Uterus (tissue), 3 donors: ENCODE measurements at regions not wholly inside any gene's neighbourhood (a gene's known extent, or its start where the extent isn't known, plus 50 kb on each side); places are given as distances from the start of the nearest gene placed in this dataset.

Experiments
- DNase-seq, 2 donors: peaks; one replicate each; pipeline ENCODE4 v3.0.0-alpha.2; 2019 to 2020
- H3K27ac ChIP-seq, 2 donors: fragments of 200-600 bp; sonication (generic); 1 replicate in 1 of 2; 2 replicates in 1 of 2; pipeline ENCODE4 v1.5.1; 2016 to 2018
- H3K27me3 ChIP-seq, 2 donors: fragments of 200-600 bp; sonication (generic); one replicate each; pipeline ENCODE4 v1.5.1; 2018 to 2019; ENCODE audit warnings: control low read depth in 1 of 2
- H3K36me3 ChIP-seq, 2 donors: fragments of 200-600 bp; sonication (generic); one replicate each; pipeline ENCODE4 v1.5.1; 2019; ENCODE audit warnings: control low read depth in 1 of 2
- H3K4me1 ChIP-seq, 2 donors: fragments of 200-600 bp; sonication (generic); one replicate each; pipeline ENCODE4 v1.5.1; 2018 to 2019; ENCODE audit warnings: control low read depth in 1 of 2
- H3K4me3 ChIP-seq, 2 donors: fragments of 200-600 bp; sonication (generic); 1 replicate in 1 of 2; 2 replicates in 1 of 2; pipeline ENCODE4 v1.5.1; 2018 to 2019; ENCODE audit warnings: mild to moderate bottlenecking in 1 of 2
- H3K9me3 ChIP-seq, 2 donors: fragments of 200-600 bp; sonication (generic); one replicate each; pipeline ENCODE4 v1.5.1; 2019; ENCODE audit warnings: control low read depth in 1 of 2
- POLR2A ChIP-seq, 2 donors: fragments of 450-650 bp; IDR thresholded peaks; one replicate each; pipeline ENCODE4 v1.6.1; 2016; ENCODE audit warnings: antibody characterized with exemption in 2 of 2, mild to moderate bottlenecking in 1 of 2, moderate library complexity in 1 of 2
- intact Hi-C: fragments of 100-400 bp; cut with DNase I; formaldehyde crosslinking; loops from one replicate; pipeline ENCODE4 v1.15.1; 2023; ENCODE audit warnings: low total_unique reads
- TF ChIP-seq, protein P1 (sequence below), 4 experiments: fragments of 200-600 bp in 2 of 4; fragments of 450-650 bp in 2 of 4; sonication (generic) in 2 of 4; IDR thresholded peaks; one replicate each; pipeline ENCODE4 v1.5.1; 2016 to 2019; ENCODE audit warnings: antibody characterized with exemption in 4 of 4, mild to moderate bottlenecking in 2 of 4, moderate library complexity in 1 of 4
- donor health status: DM: yes; HTN: yes; CAD: no.

DNA sequence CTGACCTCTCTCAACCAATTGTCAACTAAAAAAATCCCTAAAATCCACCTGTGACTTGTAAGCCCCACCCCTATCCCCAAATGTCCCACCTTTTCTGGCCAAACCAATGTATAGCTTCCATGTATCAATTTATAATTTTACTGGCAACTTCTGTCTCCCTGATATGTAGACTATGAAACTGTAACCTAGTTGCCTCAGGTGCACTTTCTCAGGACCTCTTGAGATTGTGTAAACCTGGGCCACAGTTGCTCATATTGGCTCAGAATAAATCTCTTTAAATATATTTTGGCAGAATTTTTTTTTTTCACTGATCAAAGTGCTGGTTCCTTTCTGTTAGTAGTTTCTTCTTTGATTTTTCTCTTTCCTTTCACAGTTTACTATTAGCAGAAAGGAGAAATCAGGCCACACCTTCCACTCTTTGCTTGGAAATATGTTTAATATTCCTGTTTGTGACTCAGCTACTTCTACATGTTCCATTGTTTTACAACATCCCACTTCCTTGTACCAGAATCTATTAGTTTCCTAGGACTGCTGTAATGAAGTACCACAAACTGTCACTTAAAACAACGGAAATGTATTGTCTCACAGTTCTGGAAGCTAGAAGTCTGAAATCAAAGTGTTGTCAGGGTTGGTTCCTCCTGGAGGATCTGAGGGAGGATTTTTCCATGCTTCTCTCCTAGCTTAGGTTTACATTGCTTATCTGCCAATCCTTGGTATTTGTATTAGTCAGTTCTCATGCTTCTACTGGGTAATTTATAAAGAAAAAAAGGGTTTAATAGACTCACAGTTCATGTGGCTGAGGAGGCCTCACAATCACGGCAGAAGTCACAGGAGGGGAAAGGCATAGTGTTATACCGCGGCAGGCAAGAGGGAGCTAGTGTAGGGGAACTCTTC is 801.2 kb upstream of the ARPP21 start:
- TF ChIP-seq POLR2A (IDR thresholded peaks at IDR 0.05) = no peak
- TF ChIP-seq, protein P1, sequence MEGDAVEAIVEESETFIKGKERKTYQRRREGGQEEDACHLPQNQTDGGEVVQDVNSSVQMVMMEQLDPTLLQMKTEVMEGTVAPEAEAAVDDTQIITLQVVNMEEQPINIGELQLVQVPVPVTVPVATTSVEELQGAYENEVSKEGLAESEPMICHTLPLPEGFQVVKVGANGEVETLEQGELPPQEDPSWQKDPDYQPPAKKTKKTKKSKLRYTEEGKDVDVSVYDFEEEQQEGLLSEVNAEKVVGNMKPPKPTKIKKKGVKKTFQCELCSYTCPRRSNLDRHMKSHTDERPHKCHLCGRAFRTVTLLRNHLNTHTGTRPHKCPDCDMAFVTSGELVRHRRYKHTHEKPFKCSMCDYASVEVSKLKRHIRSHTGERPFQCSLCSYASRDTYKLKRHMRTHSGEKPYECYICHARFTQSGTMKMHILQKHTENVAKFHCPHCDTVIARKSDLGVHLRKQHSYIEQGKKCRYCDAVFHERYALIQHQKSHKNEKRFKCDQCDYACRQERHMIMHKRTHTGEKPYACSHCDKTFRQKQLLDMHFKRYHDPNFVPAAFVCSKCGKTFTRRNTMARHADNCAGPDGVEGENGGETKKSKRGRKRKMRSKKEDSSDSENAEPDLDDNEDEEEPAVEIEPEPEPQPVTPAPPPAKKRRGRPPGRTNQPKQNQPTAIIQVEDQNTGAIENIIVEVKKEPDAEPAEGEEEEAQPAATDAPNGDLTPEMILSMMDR (IDR thresholded peaks at IDR 0.05) = no peak
- no peaks in the 10 kb centered on the region for H3K36me3 ChIP-seq
- no peak for DNase-seq
- no peaks in the 10 kb centered on the region for H3K9me3 ChIP-seq
- intact Hi-C loops = no loop called here
- no peak overlapping the region for H3K27ac ChIP-seq
- H3K4me1 ChIP-seq = no peaks in the 10 kb centered on the region
- no peaks in the 10 kb centered on the region for H3K27me3 ChIP-seq
- H3K4me3 ChIP-seq = no peak overlapping the region

DNA sequence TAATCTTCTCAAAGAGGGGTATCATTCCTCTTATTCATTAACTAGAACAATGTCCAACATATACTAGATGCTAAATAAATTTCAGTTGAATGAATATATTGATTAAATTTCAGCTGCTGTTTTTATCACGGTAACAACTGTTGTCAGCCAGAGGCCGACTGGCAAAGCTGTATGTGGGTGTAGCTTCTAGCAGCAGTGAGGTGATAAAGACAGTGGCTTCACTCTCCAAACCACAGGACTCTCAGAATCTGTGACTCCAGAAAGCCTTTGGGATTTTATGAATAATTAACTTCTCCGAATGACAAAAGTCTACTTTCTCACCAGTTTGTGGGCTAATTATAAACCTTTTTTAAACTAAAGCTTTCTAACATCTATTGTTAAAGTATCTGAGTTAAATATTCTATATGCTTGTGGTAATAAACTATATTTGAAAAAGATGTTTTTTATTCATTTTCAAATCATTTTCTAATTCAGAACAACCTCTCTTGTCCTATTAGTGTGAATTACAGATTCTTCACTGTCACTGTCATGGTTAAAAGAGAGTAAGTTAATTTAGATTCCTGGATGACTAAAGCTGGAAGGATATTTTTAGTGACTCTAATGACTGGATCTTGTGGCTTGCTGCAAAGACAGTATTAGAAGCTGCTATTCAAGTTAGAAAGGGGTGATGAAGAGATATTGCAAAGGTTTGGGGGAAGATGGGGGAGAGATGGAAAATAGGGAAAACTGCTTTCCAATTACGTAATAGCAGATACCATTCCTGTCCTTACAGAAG is 796.4 kb upstream of the ARPP21 start:
- H3K27ac ChIP-seq = no peak overlapping the region
- H3K36me3 ChIP-seq = no peaks in the 10 kb centered on the region
- H3K27me3 ChIP-seq = no peaks in the 10 kb centered on the region
- DNase-seq = no peak
- no peaks in the 10 kb centered on the region for H3K9me3 ChIP-seq
- H3K4me1 ChIP-seq = no peaks in the 10 kb centered on the region
- intact Hi-C loops = no loop called here
- no peak for TF ChIP-seq POLR2A (IDR thresholded peaks at IDR 0.05)
- TF ChIP-seq, protein P1 (IDR thresholded peaks at IDR 0.05) = no peak
- H3K4me3 ChIP-seq = no peak overlapping the region

DNA sequence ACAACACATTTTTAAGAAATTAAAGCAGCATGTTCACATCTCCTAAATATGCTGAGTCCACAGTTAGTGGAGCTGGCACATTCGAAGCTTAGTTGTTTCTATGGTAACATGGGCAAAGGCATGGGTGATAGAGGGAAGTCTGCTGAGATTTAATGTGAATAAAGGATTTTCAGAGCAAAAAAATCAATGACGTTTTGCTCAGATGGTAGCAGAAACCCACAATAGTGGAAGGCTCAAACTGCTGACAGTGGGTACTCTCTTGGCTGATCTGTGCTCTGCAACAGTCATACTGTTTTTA is 795.1 kb upstream of the ARPP21 start:
- H3K4me1 ChIP-seq = no peaks in the 10 kb centered on the region
- DNase-seq = no peak
- H3K9me3 ChIP-seq = no peaks in the 10 kb centered on the region
- intact Hi-C loops = no loop called here
- H3K36me3 ChIP-seq = no peaks in the 10 kb centered on the region
- H3K27me3 ChIP-seq = no peaks in the 10 kb centered on the region
- TF ChIP-seq, protein P1 (IDR thresholded peaks at IDR 0.05) = no peak
- TF ChIP-seq POLR2A (IDR thresholded peaks at IDR 0.05) = no peak
- no peak overlapping the region for H3K4me3 ChIP-seq
- H3K27ac ChIP-seq = no peak overlapping the region

DNA sequence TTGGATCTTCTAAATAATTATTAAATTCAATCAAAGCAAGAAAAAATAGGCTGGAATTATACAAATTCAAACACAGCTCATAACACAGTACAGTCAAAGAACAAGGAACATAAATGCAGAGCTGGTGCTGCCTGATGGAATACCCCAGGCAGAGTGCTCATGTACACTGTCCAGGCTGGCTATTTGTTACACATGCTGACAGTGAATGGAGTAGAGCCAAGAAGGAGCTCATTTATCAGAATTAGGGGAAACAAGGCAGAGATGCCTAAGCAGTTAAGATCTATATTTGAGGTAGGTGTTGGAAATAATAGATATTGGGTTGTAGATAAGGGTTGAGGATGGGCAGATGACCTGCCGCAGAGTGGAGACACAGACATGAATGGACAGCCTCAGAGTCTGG is 788.2 kb upstream of the ARPP21 start:
- intact Hi-C loops = no loop called here
- no peaks in the 10 kb centered on the region for H3K9me3 ChIP-seq

More for the DNA sequence above, 788.2 kb upstream of the ARPP21 start:
- Histone ChIP-seq H3K4me1 (no peaks in the 10 kb centered on the region), H3K27me3 (no peaks in the 10 kb centered on the region), H3K36me3 (no peaks in the 10 kb centered on the region), H3K27ac (no peak overlapping the region), H3K4me3 (no peak overlapping the region)
- TF ChIP-seq POLR2A (IDR thresholded peaks at IDR 0.05) = no peak
- TF ChIP-seq, protein P1 (IDR thresholded peaks at IDR 0.05) = no peak
- DNase-seq = no peak
